Caco-2 (cell line): ENCODE measurements at regions not wholly inside any gene's neighbourhood (a gene's known extent, or its start where the extent isn't known, plus 50 kb on each side); places are given as distances from the start of the nearest gene placed in this dataset.

Experiments
- BruUV-seq: library from RNA; stranded (reverse); fragments of 400-500 nt; replicated peaks from 2 replicates; lab custom pipeline; 2021; lab: Mats Ljungman, UMichigan
- CTCF ChIA-PET: fragments of 300-600 bp; sonication (Branson Sonifier 250); formaldehyde crosslinking; loops from one replicate; lab custom pipeline; 2022; ENCODE audit warnings: antibody characterized with exemption; lab: Charles Lee
- POLR2A ChIA-PET: fragments of 300-600 bp; sonication (Branson Sonifier 250); formaldehyde crosslinking; loops from one replicate; lab custom pipeline; 2022; ENCODE audit warnings: antibody characterized with exemption; lab: Charles Lee
- DNase-seq, 2 experiments: peaks; one replicate each; pipeline versions ENCODE4 v3.0.0 to v3.0.0-alpha.2; 2020 to 2022
- H3K27me3 ChIP-seq: replicated peaks from 2 replicates; pipeline ENCODE4 v1.6.0; 2011; ENCODE audit warnings: low read length; ENCODE audit not compliant: control insufficient read depth, insufficient read depth
- H3K36me3 ChIP-seq: 2 replicates; pipeline ENCODE4 v1.5.1; 2011; ENCODE audit warnings: low read length; ENCODE audit not compliant: control insufficient read depth, insufficient read depth
- H3K4me1 ChIP-seq: fragments of 250-450 bp; sonication (Bioruptor Pico); 2 replicates; pipeline ENCODE4 v1.5.1; 2020; ENCODE audit warnings: mild to moderate bottlenecking
- H3K4me3 ChIP-seq: 2 replicates; pipeline ENCODE4 v1.5.1; 2011; ENCODE audit warnings: low read depth, mild to moderate bottlenecking, control low read depth, low read length
- H3K9me3 ChIP-seq: fragments of 250-450 bp; sonication (Bioruptor Pico); 2 replicates; pipeline ENCODE4 v1.5.1; 2020; ENCODE audit warnings: mild to moderate bottlenecking, moderate library complexity
- H3K27ac Mint-ChIP-seq: one replicate; pipeline ENCODE4 v1.8.0; 2022; ENCODE audit warnings: mixed read lengths; ENCODE audit not compliant: unreplicated experiment
- H3K27me3 Mint-ChIP-seq: one replicate; pipeline ENCODE4 v1.8.0; 2022; ENCODE audit warnings: mixed read lengths; ENCODE audit not compliant: insufficient read depth, unreplicated experiment
- H3K36me3 Mint-ChIP-seq: one replicate; pipeline ENCODE4 v1.8.0; 2022; ENCODE audit warnings: mild to moderate bottlenecking, mixed read lengths; ENCODE audit not compliant: insufficient read depth, unreplicated experiment
- H3K4me1 Mint-ChIP-seq: one replicate; pipeline ENCODE4 v1.8.0; 2022; ENCODE audit warnings: low read depth, mixed read lengths; ENCODE audit not compliant: unreplicated experiment
- H3K4me3 Mint-ChIP-seq: one replicate; pipeline ENCODE4 v1.8.0; 2022; ENCODE audit warnings: mild to moderate bottlenecking, moderate library complexity, mixed read lengths; ENCODE audit not compliant: unreplicated experiment
- H3K9me3 Mint-ChIP-seq: one replicate; pipeline ENCODE4 v1.8.0; 2022; ENCODE audit warnings: mixed read lengths; ENCODE audit not compliant: unreplicated experiment
- intact Hi-C: fragments of 100-400 bp; cut with micrococcal nuclease; formaldehyde crosslinking; loops from one replicate; pipeline ENCODE4 v1.10.0; 2022; ENCODE audit not compliant: unreplicated experiment
- TF ChIP-seq, protein P1 (sequence below), 2 experiments: fragments of 200-600 bp in 1 of 2; IDR thresholded peaks; 1 replicate in 1 of 2; 2 replicates in 1 of 2; pipeline versions ENCODE4 v1.5.1 to v1.8.0; 2011 to 2022; ENCODE audit warnings: antibody characterized with exemption in 1 of 2, control low read depth in 1 of 2, inconsistent platforms in 1 of 2, low read depth in 1 of 2, low read length in 1 of 2, mild to moderate bottlenecking in 1 of 2, moderate library complexity in 1 of 2; ENCODE audit not compliant: insufficient read depth in 1 of 2, severe bottlenecking in 1 of 2, unreplicated experiment in 1 of 2

DNA sequence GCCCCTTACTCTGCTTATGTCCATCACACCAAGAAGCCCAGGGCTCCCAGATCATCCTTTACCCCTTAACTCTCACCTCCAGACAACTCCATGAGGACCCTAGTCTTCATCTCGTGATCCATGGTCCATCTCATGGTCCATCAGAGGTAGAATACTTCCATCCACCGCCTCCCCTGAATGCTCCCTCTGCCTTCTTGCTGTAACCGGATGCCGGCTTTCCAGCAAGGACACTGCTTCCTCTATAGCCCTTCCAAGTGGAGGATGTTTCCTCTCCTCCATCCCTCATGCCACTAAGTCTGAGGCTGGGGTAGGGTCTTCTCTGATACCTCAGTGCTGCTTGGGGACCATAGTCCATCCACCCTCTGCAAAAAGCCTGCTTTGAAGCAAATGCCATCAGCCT is 118.6 kb upstream of the SIX2 start:
- intact Hi-C loops = no loop called here
- Histone ChIP-seq H3K36me3 (no peaks in the 10 kb centered on the region), H3K9me3 (no peaks in the 10 kb centered on the region; the same call in 1 of the 2 replicates), H3K27me3 (no peaks in the 10 kb centered on the region; the same call in none of the 2 replicates), H3K4me1 (no peaks in the 10 kb centered on the region), H3K4me3 (no peak overlapping the region)
- TF ChIP-seq, protein P1, sequence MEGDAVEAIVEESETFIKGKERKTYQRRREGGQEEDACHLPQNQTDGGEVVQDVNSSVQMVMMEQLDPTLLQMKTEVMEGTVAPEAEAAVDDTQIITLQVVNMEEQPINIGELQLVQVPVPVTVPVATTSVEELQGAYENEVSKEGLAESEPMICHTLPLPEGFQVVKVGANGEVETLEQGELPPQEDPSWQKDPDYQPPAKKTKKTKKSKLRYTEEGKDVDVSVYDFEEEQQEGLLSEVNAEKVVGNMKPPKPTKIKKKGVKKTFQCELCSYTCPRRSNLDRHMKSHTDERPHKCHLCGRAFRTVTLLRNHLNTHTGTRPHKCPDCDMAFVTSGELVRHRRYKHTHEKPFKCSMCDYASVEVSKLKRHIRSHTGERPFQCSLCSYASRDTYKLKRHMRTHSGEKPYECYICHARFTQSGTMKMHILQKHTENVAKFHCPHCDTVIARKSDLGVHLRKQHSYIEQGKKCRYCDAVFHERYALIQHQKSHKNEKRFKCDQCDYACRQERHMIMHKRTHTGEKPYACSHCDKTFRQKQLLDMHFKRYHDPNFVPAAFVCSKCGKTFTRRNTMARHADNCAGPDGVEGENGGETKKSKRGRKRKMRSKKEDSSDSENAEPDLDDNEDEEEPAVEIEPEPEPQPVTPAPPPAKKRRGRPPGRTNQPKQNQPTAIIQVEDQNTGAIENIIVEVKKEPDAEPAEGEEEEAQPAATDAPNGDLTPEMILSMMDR (IDR thresholded peaks at IDR 0.05; ENCODE audit: insufficient read depth in 1 of 2, low read depth in 1 of 2, low read length in 1 of 2, severe bottlenecking in 1 of 2, unreplicated experiment in 1 of 2) = no peak
- no peaks in the 10 kb centered on the region for H3K27me3 Mint-ChIP-seq
- no peaks in the 10 kb centered on the region for H3K4me1 Mint-ChIP-seq
- no TSS peak for BruUV-seq
- DNase-seq = no peak
- H3K4me3 Mint-ChIP-seq = no peak overlapping the region
- H3K9me3 Mint-ChIP-seq = no peaks in the 10 kb centered on the region
- no peaks in the 10 kb centered on the region for H3K36me3 Mint-ChIP-seq
- ChIA-PET CTCF (no interaction called here), POLR2A (no interaction called here)
- no peak overlapping the region for H3K27ac Mint-ChIP-seq

- H3K27me3 Mint-ChIP-seq = no peaks in the 10 kb centered on the region
- intact Hi-C loops = no loop called here
- ChIA-PET CTCF (no interaction called here), POLR2A (no interaction called here)
- no peaks in the 10 kb centered on the region for H3K36me3 ChIP-seq
- no peaks in the 10 kb centered on the region for H3K4me1 ChIP-seq
- no peak overlapping the region for H3K4me3 Mint-ChIP-seq
- H3K9me3 Mint-ChIP-seq = no peaks in the 10 kb centered on the region
- H3K27me3 ChIP-seq = no peaks in the 10 kb centered on the region; the same call in none of the 2 replicates
- DNase-seq = no peak
- H3K9me3 ChIP-seq = no peaks in the 10 kb centered on the region; the same call in 1 of the 2 replicates
- H3K36me3 Mint-ChIP-seq = no peaks in the 10 kb centered on the region
- TF ChIP-seq, protein P1 (IDR thresholded peaks at IDR 0.05; ENCODE audit: insufficient read depth in 1 of 2, low read depth in 1 of 2, low read length in 1 of 2, severe bottlenecking in 1 of 2, unreplicated experiment in 1 of 2) = no peak
- no peak overlapping the region for H3K27ac Mint-ChIP-seq
- no peaks in the 10 kb centered on the region for H3K4me1 Mint-ChIP-seq
- H3K4me3 ChIP-seq = no peak overlapping the region
- no TSS peak for BruUV-seq
Measured at GRCh38 chr2:45127321-45127720, 118.1 kb upstream of the SIX2 start.

GRCh38 chr2:45125232-45125631 is 116.0 kb upstream of the SIX2 start:
- ChIA-PET POLR2A (no interaction called here), CTCF (no interaction called here)
- Histone ChIP-seq H3K9me3 (no peaks in the 10 kb centered on the region), H3K4me3 (no peak overlapping the region), H3K4me1 (no peaks in the 10 kb centered on the region), H3K27me3 (no peaks in the 10 kb centered on the region; the same call in none of the 2 replicates), H3K36me3 (no peaks in the 10 kb centered on the region)
- H3K9me3 Mint-ChIP-seq = peaks cover under 1% of the 10 kb centered on the region
- no peak overlapping the region for H3K27ac Mint-ChIP-seq
- intact Hi-C loops = no loop called here
- TF ChIP-seq, protein P1 (IDR thresholded peaks at IDR 0.05; ENCODE audit: insufficient read depth in 1 of 2, low read depth in 1 of 2, low read length in 1 of 2, severe bottlenecking in 1 of 2, unreplicated experiment in 1 of 2) = no peak
- DNase-seq = no peak
- H3K36me3 Mint-ChIP-seq = no peaks in the 10 kb centered on the region
- H3K4me1 Mint-ChIP-seq = no peaks in the 10 kb centered on the region
- no TSS peak for BruUV-seq
- no peaks in the 10 kb centered on the region for H3K27me3 Mint-ChIP-seq
- no peak overlapping the region for H3K4me3 Mint-ChIP-seq
